Progenitor cell of endocrine pancreas (in vitro differentiated cells): ENCODE measurements at regions not wholly inside any gene's neighbourhood (a gene's known extent, or its start where the extent isn't known, plus 50 kb on each side); places are given as distances from the start of the nearest gene placed in this dataset.

Experiments
- DNase-seq: peaks from one replicate; pipeline ENCODE4 v3.0.0; 2021; ENCODE audit warnings: low spot score; ENCODE audit not compliant: unreplicated experiment
- H3K27ac Mint-ChIP-seq: 2 replicates; pipeline ENCODE4 v1.8.0; 2021; ENCODE audit warnings: mild to moderate bottlenecking, moderate library complexity, mixed read lengths
- H3K27me3 Mint-ChIP-seq: 2 replicates; pipeline ENCODE4 v1.8.0; 2021; ENCODE audit warnings: mixed read lengths
- H3K36me3 Mint-ChIP-seq: 2 replicates; pipeline ENCODE4 v1.8.0; 2022; ENCODE audit warnings: mixed read lengths; ENCODE audit not compliant: insufficient read depth
- H3K4me1 Mint-ChIP-seq: 2 replicates; pipeline ENCODE4 v1.8.0; 2021; ENCODE audit warnings: low read depth, mixed read lengths
- H3K4me3 Mint-ChIP-seq: 2 replicates; pipeline ENCODE4 v1.8.0; 2021; ENCODE audit warnings: low read depth, mild to moderate bottlenecking, moderate library complexity, mixed read lengths
- H3K9me3 Mint-ChIP-seq: 2 replicates; pipeline ENCODE4 v1.8.0; 2021; ENCODE audit warnings: low read depth, mixed read lengths
- CTCF ChIP-seq: fragments of 200-600 bp; sonication (generic); IDR thresholded peaks from one replicate; pipeline ENCODE4 v1.5.0; 2021; ENCODE audit warnings: antibody characterized with exemption, mild to moderate bottlenecking; ENCODE audit not compliant: unreplicated experiment

- no peaks in the 10 kb centered on the region for H3K4me1 Mint-ChIP-seq
- H3K36me3 Mint-ChIP-seq = no peaks in the 10 kb centered on the region
- H3K4me3 Mint-ChIP-seq = no peak overlapping the region
- no peak for DNase-seq
- H3K27me3 Mint-ChIP-seq = no peaks in the 10 kb centered on the region
- H3K9me3 Mint-ChIP-seq = peaks cover 5% of the 10 kb centered on the region
- no peak overlapping the region for H3K27ac Mint-ChIP-seq
- TF ChIP-seq CTCF = no peak
These were observed 1748.2 kb downstream of the EFNA5 start for GRCh38 chr5:105922574-105922973.

- H3K27me3 Mint-ChIP-seq = no peaks in the 10 kb centered on the region
- H3K27ac Mint-ChIP-seq = no peak overlapping the region
- TF ChIP-seq CTCF = no peak
These were observed 1748.7 kb downstream of the EFNA5 start for GRCh38 chr5:105922080-105922479.

GRCh38 chr5:105917189-105917588 is 1753.5 kb downstream of the EFNA5 start:
- H3K27me3 Mint-ChIP-seq = no peaks in the 10 kb centered on the region
- H3K9me3 Mint-ChIP-seq = peaks cover 5% of the 10 kb centered on the region
- DNase-seq = no peak
- H3K36me3 Mint-ChIP-seq = no peaks in the 10 kb centered on the region
- no peak for TF ChIP-seq CTCF
- H3K4me3 Mint-ChIP-seq = no peak overlapping the region
- H3K27ac Mint-ChIP-seq = no peak overlapping the region
- no peaks in the 10 kb centered on the region for H3K4me1 Mint-ChIP-seq

More at GRCh38 chr5:105922080-105922479, 1748.7 kb downstream of the EFNA5 start:
- DNase-seq = no peak
- Mint-ChIP-seq H3K9me3 (peaks cover 5% of the 10 kb centered on the region), H3K36me3 (no peaks in the 10 kb centered on the region), H3K4me3 (no peak overlapping the region), H3K4me1 (no peaks in the 10 kb centered on the region)

- Mint-ChIP-seq H3K4me3 (no peak overlapping the region), H3K27ac (no peak overlapping the region), H3K27me3 (no peaks in the 10 kb centered on the region), H3K9me3 (peaks cover 3% of the 10 kb centered on the region), H3K36me3 (no peaks in the 10 kb centered on the region), H3K4me1 (peaks cover 2% of the 10 kb centered on the region)
- no peak for TF ChIP-seq CTCF
- no peak for DNase-seq
These were observed 1763.7 kb downstream of the EFNA5 start for GRCh38 chr5:105907016-105907415.

GRCh38 chr5:105905392-105905791 is 1765.3 kb downstream of the EFNA5 start:
- Mint-ChIP-seq H3K9me3 (peaks cover 3% of the 10 kb centered on the region), H3K27me3 (no peaks in the 10 kb centered on the region), H3K4me3 (no peak overlapping the region), H3K4me1 (peaks cover 2% of the 10 kb centered on the region), H3K27ac (no peak overlapping the region), H3K36me3 (no peaks in the 10 kb centered on the region)
- no peak for TF ChIP-seq CTCF
- DNase-seq = no peak
